Kidney glomerular epithelial cell (primary cell): ENCODE measurements at regions not wholly inside any gene's neighbourhood (a gene's known extent, or its start where the extent isn't known, plus 50 kb on each side); places are given as distances from the start of the nearest gene placed in this dataset.
"Not testable (repeated sequence)": the region's sequence is repeated elsewhere in the genome, so short reads cannot be mapped to it uniquely, and the experiment has no call there.

ENCODE experiments used
- DNase-seq: peaks from one replicate; lab custom pipeline; 2025; lab: John Stamatoyannopoulos, UW

DNA sequence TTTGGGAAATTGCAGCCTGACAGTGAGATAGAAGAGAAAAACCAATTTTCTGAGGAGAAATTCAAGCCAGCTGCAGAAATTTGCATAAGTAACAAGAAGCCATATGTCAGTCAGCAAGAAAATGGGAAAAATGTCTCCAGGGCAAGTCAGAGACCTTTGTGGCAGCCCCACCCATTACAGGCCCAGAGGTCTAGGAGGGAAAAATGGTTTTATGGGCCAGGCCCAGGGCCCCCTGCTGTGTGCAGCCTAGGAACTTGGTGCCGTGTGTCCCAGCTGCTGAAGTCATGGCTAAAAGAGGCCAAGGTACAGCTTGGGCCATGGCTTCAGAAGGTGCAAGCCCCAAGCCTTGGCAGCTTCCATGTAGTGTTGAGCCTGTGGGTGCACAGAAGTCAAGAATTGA is 296.1 kb downstream of the TTC6 start:
- DNase-seq, result not testable (repeated sequence)

DNA sequence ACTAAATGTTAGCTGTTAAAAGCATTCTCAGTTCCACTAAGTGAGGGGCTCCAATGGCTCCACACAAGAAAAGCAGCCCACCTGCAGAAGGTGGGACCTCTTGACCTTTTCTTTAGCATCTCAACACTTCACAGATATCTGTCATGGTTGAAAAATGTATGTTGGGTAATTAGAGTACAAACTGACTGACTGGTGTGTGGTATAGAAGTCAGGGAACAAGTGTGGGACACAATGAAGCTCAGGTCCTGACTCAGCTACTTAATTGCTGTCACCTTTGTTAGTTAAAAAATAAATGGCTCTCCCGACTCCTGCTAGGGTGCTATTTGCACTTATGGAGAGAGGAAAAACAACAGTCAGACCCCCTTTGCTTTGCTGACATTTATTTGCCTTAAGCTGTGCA is 299.0 kb downstream of the TTC6 start:
- DNase-seq, result no peak

DNA sequence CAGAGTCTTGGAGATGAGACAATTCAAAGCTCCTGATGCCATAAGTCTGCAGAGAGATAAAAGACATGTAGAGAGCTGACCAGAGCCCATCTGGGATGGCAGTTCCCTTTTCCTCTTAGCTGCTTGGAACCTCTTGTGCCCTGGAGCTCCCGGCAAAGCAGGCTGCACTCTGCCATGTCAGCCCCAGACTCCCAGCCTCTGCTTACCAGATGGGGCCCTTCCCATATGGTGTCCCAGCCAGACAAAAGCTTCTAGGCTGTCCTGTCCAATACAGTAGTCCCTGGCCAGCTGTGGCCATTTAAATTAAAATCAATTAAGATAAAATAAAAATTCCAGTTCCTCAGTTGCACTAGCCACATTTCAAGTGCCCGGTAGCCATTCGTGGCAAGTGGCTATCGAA is 303.9 kb downstream of the TTC6 start:
- DNase-seq, result no peak

DNA sequence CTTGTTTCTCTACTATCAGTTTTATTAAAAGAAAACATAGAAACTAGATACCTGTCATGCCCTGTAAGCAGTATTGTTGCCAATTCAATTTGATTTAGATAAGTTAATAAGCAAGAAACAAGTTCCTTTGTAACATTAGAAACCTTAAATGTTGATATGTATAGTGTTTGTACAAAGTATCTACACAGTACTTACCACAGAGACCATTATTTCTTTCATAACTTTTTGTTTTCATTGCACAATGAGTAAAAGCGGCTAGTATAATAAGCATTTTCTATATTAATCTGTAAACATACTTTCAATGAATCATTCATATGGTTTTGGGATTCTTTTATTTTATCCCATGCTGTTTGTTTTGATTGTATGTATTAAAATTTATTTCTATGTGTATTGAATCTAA is 305.1 kb downstream of the TTC6 start:
- DNase-seq, result no peak

DNA sequence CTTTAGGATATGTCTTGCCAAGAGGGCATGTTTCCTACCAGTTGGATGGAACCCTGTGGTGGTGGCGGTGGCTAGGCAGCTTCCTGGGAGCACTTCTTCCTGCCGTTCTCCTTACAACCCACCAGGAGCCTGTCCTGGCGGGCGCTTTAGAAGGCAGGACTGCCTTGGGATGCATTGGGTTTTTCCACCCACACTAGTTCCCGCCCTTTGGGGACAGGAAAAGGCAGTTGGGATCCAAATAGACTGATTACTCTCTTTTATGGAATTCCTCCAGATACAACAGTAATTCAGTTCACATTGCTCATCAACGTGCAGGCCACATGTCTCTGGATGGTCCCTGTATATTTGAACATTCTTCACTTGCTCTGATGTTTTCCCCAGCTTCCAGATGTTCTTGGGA is 305.7 kb upstream of the SSTR1 start:
- DNase-seq, result no peak

DNA sequence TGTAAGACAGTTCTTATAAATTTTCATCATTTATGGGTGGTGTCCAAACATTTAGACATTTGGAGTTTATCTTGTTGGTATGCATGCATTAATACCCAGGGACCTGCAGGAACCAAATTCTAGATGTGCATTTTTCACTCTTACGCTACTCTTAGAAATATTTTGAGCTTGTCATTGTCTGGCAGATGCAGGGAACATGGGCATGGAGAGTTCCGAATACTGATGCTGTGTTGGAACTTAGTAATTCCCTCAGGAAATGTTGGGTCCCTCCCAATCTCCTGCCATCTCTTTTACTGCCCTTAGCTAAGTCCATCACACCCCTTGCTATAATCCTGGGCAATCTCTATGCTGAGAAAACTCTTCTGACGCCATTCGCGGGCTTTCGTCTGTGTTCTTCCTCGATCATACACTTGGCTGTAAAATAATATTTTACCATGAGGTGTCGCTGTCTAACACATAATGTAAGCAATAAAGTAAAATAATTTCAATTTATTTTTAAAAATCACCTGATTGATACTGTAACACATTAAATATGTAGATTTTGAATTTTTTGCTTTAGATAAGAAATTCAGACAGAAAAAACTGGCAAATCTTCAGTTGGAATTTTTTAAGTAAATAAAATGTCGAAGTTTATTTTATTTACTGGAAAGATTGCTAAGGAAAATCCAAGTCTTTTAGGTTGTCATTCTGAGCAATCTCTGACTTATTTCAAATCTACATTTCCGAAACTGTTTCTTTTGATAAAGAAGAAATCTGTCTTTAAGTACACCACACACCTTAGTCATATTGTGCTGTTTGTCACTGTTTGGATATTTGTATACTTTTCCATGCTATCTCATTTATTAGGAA is 304.1 kb upstream of the SSTR1 start:
- DNase-seq, result peak; percentile 46

DNA sequence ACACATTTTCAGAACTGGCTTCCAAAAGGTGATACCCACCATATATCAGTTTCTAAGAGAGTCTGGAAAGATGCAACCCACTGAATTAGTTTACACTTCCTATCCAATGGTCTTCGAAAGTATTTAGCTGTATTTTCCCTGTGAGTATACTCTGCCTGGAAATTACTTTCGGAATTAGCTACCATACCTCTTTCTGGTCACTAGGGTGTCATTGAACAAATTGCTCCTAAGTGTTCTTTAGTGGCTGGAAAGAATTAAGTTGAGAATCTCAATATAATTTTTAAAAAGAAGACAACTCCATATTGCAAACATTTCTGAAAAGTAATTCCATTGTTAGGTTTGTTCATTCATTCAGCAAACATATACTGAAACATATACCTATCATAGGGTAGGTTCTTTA is 283.1 kb upstream of the SSTR1 start:
- DNase-seq, result no peak

DNA sequence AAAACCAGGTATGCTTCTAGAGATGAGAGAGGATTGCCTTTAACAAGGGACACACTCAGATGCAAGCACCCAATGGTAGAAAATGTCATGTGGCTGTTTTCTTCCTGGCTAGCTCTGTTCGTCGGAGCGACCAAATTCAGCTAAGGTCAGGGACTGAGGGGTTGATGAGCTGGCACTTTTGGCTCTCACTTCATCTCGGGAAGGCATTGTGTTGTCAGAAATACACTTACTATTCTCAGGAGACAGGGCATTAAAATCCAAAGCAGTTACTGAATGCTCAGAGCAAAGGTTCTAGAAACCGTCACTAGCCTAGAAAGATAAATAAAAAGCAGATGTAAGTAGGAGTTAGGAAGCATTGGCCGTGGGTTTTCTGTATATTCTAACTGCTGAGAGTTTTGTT is 275.7 kb upstream of the SSTR1 start:
- no peak for DNase-seq

DNA sequence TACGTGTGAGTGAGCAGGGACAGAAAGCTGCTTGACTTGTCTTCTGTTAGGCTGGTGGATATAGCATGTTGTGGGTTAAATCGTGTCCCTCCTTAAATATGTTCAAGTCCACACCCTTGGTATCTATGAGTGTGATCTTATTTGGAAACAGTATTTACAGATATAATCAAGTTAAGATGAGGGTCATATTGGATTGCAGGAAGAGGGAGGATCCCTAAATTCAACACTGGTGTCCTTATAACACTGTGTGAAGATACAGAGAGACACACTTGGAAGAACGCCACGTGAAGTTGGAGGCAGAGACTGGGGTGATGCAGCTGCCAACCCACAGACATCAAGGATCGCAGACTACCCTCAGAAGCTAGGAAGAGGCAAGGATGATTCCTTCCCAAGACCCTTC is 275.2 kb upstream of the SSTR1 start:
- no peak for DNase-seq

DNA sequence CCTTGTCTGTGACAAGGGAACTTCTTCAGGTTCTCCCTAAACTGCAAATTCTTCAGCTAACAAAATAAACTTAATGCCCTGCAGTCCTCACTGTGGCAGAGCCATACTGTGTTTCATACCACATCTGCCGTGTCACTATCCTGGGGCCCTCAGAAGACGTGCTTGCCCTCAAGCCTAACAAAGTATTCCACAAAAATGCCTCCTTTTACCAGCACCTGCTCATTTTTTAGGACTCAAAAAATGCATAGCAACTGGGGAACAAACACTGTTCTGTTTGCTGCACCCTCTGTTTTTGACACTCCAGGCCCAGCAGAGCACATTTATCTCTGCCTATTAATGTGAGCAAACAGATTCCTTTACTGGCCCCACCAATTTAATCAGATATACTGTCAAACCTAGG is 270.7 kb upstream of the SSTR1 start:
- no peak for DNase-seq

DNA sequence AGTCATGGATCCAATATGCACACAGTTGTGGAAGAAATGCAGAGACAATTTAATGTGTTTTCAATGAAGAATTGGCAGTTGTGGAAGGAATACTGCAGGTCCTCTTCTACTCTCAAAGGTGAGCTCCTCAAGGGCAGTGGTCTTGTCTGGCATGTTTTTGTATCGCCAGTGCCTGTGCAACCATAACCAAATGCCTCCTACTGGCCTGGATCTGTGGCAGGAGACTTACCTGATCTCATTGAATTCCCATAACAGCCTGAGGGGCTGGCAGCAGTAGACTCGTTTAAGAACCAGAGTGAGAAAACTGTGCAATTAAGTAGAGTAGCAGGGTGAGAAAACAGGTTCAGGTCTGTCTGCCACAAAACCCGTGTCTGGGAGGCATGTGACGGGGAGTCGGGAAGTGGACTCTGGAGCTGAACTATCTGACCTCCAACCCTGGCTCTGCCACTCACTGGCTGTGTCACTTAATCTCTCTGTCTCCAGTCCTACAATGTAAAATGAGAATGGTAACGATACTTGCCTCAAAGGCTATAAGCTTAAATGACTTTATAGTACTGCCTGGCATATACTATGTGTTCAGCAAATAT is 268.2 kb upstream of the SSTR1 start:
- DNase-seq, result no peak

DNA sequence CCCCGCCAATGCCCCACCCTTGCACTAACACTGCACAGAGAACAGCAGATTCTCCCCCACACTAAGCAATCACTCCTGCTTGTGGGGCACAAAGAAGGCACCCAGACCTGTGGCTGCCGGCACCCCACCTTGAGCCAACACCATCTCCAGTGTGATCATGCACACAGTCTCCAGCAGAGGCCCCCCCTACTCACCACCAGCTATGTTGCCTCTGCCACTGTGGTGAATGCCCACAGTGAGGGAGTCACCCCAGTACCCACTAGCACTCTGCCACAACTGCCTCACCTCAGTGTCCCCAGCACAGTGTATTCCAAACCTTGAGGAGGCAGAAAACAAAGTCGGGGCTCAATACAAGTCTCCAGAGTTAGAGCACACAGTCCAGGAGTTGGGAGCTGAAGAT is 261.7 kb upstream of the SSTR1 start:
- no peak for DNase-seq

DNA sequence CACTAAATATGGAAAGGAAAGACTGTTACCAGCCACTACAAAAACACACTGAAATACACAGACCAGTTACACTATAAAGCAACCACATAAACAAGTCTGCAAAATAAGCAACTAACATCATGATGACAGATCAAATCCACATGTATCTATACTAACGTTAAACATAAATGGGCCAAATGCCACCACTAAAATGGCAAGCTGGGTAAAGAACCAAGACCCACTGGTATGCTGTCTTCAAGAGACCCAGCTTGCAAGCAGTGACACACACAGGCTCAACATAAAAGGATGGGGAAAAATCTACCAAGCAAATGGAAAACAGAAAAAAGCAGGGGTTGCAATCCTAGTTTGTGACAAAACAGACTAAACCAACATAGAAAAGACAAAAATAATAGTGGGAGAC is 260.9 kb upstream of the SSTR1 start:
- DNase-seq, result no peak

DNA sequence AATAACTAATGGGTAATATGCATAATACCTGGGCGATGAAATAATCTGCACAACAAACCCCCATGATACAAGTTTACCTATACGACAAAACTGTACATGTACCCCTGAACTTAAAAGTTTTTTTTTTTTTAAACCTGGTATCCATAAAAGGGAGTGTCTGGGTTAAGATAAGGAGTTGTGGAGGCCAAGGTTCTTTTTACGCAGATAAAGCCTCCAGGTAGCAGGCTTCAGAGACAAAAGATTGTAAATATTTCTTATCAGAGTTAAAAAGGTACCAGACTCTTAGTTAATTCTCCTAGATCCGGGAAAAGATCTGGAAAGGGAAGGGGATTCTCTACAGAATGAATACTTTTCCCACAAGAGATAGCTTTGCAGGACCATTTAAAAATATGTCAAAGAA is 259.4 kb upstream of the SSTR1 start:
- DNase-seq, result no peak

DNA sequence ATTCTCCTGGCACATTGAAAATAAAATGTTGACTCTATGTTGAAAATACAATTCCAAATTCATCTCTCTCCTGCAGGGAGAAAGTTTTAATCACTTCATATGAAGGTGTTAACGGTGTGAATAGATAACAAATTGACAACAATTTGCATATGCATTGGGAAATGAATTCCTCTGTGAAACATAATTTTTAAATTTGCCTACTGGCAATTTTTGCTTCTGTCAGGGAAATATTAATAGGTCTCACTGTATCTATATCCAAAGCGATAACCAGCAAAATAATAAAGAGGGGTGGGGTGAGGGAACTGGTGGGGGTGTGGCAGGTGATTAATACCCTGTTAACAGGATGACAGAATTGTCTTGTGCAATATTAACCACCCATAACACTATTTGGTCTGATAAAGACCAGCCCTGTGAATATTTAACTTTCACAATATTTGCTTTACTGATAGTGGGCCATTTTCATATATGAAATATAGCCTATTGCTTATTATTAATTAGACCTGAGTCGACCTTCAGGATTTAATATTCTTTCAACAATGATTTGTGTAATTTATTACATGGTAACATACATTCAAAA is 239.0 kb upstream of the SSTR1 start:
- no peak for DNase-seq

DNA sequence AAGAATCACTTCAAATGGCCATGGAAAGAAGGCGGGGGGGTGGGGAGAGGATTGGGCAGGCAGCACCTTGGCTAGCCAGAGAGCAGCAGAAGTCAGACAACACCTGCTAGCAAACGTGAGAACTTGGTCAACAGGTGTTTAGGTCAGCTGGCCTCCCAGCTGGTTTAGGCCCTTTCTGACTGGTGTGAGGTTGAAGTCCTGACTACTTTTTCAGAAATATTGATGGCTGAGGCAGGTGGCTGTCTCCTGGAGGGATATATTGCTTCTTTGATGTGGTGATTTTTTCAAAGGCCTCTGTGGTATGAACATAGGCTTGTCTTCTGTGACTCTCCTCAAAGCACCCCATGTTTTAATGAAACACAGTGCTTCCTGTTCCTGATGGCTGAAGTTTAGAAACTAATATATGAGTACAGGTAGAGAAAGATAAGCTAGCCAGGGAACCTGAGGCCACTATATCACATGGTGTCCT is 238.2 kb upstream of the SSTR1 start:
- DNase-seq, result no peak

DNA sequence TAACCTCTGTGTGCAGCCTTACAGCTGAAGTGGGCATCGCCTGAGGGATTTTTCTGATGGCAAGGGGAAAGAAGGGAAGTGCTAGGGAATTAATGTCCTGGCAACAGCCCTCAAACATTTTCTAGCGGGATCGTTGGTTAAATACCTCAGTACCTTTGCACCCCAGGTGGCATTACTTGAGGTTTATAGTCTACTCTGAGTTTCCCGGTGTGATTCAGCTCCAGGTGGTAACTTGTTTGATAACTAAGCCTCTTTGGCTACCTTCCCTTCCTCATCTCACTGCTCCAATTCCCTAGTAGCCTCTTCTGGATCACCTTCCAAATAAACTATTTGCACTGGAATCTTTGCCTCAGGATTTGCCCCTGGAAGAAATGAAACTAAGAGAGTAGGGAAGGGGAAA is 237.0 kb upstream of the SSTR1 start:
- no peak for DNase-seq

DNA sequence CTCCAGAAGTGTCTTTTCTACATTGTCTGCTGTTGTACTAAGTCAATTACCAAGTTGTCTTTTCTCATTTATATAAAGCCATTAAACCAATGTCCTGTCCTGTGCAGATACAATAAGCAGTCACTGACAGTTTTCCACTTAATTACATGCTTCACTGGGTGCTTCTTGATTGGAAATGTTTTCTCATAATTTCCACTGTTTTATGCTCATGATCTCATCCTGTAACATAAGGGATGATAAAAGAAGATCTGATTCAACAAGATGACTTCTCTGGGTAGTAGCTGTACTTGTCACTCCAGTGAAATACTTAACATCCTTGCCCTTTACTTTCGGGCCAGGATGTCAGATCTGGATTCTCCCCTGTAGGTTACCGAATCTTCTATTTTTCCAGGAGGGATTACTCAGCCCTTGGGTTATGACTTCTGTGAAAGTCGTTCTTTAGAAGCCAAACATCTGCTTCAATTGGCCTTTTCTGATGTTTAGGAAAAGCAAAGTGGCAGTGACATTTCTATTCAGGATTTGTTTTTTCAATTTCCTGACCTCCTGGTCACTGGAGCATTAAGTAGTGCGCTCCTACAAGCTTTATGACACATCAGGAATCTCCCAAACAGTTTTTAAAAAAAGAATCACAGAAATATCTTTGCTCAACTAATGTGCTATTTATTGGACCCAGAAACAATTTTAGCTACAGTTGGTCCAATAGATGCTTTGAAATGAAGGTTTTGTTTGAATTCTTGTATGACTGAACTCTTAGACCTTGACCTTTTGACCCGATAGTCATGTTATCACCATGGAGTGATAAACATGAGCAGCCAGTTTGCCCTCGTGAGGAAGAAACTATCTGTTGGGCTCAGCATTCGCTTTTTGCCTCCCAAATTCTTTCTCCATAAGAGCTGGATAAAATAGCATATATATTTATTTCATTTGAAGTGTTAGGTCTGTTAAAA is 234.5 kb upstream of the SSTR1 start:
- DNase-seq, result peak; percentile 30

DNA sequence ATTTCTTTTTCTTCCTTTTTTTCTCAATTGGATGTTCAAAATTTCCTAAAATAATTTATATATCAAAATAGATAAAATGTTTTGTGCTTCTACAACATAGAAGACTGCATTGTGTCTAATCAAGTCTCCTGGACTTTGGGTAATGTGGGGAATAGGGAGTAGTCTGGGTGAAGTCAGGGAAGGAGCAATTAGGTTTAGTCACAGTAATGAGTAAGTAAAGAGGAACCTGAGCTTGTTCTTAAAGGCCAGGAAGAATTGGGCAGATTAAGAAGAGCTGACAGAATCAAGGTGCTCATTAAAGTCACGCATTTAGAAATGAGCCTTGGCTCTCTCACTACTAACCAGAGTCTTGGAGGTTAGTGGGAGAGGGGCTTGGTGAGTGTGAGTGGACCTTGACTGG is 233.3 kb upstream of the SSTR1 start:
- DNase-seq, result no peak

DNA sequence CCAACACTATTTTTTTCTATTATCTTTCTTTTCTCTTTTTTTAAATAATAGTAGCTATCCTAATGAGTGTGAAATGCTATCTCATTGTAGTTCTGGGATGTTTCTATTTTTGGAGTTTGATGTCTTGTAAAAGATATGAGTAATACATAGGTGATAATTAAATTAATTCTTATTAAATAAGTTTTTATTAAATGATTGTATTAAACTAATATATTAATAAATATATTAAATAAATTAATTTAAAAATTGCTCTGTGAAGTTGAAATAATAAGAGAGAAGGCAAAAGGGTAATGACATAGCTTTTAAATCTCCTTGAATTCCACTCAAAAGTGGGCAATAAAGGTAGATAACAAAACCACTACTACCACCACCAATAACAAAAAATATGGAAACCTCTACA is 230.2 kb upstream of the SSTR1 start:
- DNase-seq, result no peak

DNA sequence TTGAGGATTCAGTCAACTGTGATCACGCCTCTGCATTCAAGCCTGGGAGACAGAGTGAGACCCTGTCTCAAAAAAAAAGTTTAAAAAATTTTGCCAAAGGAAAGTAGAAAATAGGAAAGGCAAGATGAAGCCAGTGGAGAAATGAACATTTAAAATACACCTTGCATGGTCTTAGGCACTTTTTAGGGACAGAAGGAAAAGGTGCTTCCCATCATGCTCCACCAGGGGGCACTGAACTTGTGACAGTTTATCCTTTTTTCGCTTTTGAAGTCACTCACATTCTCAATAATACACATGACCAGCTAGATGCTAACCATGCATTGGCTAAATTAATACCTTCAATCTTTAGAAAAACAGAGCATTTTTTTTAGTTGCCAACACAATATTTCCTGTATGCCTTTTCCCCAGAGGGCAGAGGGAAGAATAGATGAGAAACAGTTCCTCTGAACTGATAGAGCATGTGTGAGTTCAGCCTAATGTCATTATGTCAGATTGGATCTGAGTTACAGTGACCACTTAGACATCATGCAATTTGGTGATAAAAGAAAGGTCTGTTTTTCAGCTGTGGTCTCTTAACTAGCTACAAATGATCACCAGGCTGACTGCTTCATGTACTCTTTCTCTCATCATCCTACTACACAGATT is 221.8 kb upstream of the SSTR1 start:
- DNase-seq, result peak; percentile 9

DNA sequence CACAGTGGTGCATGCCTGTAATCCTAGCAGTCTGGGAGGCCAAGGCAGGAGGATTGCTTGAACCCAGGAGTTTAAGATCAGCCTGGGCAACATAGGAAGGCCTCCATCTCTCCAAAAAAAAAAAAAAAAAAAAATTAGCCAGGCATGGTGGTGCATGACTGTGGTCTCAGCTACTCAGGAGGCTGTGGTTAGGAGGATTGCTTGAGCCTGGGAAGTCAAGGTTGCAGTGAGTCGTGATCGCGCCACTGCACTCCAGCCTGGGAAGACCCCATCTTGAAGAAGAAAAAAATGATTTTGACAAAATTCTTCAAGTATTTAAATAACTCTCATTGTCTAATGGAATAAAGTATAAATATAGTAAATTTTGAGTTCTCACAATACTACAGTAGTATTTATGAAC is 219.2 kb upstream of the SSTR1 start:
- peak; percentile 9 for DNase-seq
